HG02678 (cell line): ENCODE measurements at regions not wholly inside any gene's neighbourhood (a gene's known extent, or its start where the extent isn't known, plus 50 kb on each side); places are given as distances from the start of the nearest gene placed in this dataset.
"Not testable (repeated sequence)": the region's sequence is repeated elsewhere in the genome, so short reads cannot be mapped to it uniquely, and the experiment has no call there.

Source experiments
- ATAC-seq: cut with Tn5 transposase; IDR thresholded peaks from one replicate; pipeline ENCODE4 v1.9.1; 2021; ENCODE audit warnings: mild to moderate bottlenecking, moderate library complexity; ENCODE audit not compliant: unreplicated experiment

DNA sequence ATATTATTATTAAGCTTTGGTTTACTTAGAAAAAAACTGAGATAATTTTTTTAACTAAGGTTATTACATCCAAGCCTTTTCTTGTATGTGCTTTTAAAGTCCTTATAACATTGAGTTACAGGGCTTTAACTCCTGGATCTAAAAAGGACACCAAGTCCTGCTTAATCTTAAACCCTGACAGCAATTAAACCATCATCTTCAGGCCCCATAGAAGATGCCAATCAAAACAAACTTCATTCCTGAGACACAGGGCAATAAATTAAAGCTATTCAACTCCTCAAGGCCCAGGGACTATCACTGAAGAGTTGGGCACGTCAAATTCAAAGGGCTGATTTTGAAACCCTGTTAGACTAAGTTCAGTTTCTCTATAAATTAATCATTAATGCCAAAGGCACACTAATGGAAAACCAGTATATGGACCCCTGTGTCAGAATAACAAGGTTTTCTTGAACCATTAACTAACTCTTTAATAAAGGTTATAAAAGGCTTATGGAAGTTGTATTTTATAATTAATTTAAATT, 1152.6 kb downstream of the NSUN3 start:
- no peak for ATAC-seq

DNA sequence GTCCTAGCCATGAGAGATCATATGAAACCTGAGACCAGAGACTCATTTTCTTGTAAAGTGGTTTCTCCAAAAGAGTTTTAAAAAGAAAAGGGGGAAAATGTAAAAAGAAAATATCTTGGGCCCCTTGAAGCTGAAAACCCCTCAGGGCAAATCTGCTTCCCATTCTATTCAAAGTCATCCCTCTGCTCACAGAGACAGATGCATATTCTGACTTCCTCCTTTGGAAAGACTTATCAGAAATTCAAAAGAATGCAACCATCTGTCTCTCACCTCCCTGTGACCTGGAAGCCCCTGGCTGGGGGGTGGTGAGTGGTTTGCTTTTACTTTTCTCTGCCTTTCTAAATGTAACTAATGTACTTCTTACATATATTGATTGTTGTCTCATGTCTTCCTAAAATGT, 1154.8 kb downstream of the NSUN3 start:
- ATAC-seq = no peak

DNA sequence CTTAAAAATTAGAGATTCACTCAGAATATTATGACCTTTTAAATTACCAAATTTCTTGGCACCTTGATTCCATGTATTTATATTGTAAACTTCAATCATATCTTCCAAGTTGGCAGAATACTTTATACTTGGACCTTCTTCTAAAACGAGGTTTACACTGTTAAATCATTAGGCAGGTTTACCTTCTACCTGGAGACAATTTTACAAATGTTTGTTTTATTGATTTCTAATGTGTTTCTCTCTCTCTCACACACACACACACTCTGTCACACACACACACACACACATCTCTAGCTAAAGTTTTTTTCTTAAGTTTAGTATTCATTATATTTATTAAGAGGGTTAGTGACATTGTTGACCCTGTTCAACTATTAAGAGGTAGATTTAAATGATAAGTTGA, 1155.6 kb downstream of the NSUN3 start:
- no peak for ATAC-seq

DNA sequence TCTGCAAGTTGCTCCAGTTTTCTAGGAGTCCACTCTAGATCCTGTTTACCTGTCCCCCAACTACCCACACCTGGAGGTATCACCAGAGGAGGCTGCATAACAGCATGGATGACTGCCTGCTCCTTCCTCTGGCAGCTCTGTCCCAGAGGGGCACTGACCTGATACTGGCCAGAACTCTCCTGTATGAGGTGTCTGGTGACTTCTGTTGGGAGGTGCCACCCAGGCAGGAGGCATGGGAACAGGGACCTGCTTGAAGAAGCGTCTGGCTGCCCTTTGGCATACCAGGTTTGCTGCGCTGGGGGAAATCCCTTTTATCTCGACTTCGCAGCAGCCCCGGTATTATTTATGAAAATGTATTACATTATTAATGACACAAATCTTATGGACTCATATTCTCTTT, 1163.6 kb downstream of the NSUN3 start:
- ATAC-seq = no peak

DNA sequence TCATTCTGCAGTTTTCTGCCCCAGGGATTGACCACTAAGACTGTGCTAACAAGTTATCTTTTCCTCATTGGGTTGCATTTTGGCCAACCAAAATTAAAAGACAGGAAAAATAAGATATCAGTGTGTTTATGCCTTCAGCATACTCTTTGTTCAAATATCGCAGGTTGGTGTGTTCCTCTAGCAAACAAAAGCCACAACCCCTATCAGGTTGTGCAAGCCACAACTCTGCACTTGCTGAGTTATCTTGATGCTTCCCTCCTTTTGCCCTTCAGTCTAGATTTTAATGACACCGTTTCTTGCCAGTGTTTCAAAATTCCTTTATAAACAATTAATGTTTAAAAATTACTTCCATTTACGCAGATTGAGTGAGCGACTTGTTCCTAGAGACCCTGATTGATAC, 1164.2 kb downstream of the NSUN3 start:
- no peak for ATAC-seq

DNA sequence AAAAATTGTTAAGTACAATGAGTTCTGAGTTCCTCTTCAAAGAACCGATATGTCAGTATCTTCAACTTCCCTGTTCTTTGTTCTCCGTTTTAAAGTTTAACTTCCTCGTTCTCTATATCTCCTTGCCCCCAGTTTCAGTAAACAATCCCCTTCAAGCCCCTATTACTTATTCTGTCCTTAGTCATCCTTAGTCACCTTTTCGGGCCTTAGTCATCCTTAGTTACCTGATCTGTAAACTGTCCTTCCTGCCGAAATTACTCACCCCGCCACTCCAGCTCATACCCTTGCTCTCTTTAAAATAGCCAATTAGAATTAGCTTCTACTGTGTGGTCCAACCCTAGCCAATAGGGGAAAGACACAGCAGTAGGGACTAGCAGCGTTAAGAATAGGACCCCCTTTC, 1165.6 kb downstream of the NSUN3 start:
- ATAC-seq = no peak

DNA sequence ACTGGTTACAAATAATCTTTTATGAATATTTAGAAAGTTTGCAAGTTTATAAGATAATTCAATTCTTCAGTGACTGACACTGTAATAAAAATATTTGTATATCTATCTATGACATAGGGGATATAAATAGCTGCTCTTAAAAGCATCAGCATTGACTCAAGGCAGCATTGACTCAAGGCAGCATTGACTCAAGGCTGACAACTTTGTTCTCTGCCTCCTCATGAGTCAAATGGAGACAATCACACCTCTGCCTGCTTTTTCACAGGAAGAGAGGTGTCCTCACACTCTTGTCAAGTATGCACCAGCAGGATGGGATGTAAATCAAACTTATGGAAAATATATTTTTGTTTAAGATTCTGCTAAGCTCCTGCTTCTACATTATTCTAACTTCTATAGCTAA, 1173.1 kb downstream of the NSUN3 start:
- ATAC-seq = no peak

DNA sequence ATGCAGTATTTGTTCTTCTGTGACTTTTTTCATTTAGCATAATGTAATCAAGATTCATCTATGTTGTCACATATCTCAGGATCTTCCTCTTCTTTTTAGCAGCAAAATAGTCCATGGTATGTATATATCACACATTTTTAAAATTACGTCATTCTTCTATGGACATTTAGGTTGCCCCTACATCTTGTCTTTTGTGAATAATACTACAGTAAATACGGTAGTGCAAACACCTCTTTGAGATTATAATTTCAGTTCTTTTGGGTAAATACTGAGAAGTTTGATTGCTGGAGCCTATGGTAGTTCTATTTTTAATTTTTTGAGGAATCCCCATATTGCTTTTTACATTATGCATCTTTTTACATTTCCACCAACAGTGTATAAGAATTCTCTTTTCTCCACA, 1174.9 kb downstream of the NSUN3 start:
- no peak for ATAC-seq

DNA sequence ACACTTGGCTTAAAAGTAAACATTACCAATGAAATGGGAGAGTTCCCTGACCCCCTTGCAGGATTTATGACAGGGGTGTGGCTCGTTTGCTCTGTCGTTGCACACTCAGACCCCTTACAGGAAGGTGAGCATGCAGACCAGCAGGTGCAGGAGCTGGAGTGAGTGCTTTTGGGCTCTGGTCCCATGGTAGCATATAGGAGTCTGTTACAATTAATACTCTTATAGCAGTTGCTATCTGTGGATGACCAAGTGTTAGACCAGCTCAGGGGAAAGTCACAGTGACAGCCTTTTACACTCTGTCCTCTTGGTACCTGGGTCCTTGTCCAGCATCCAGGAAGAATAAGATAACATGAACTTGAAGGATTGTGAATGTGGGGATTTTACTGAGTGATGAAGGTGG, 1177.5 kb downstream of the NSUN3 start:
- ATAC-seq = no peak

DNA sequence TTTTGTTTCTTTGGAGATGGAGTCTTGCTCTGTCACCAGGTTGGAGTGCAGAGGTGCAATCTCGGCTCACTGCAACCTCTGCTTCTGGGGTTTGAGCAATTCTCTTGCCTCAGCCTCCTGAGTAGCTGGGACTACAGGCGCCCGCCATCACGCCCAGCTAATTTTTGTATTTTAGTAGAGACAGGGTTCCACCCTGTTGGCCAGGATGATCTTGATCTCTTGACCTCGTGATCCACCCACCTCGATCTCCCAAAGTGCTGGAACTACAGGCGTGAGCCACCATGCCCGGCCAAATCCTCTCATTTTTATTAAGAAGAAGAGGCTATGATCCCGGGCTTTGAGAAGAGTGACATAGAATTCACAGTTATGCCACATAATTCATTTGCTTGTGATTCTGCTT, 1178.4 kb downstream of the NSUN3 start:
- ATAC-seq = not testable (repeated sequence)

DNA sequence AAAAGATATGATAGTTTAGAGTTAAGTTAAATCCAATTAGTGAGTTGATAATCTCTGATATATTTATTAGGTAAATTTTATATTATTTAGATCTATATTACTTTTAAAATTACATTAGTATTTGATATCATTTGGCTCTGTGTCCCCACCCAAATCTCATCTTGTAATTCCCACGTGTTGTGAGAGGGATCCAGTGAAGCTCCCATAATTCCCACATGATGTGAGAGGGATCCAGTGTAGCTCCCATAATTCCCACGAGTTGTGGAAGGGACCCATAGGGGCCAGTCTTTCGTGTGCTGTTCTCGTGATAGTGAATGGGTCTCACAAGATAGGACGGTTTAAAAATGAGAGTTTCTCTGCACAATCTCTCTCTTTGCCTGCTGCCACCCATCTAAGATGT, 1183.6 kb downstream of the NSUN3 start:
- no peak for ATAC-seq

DNA sequence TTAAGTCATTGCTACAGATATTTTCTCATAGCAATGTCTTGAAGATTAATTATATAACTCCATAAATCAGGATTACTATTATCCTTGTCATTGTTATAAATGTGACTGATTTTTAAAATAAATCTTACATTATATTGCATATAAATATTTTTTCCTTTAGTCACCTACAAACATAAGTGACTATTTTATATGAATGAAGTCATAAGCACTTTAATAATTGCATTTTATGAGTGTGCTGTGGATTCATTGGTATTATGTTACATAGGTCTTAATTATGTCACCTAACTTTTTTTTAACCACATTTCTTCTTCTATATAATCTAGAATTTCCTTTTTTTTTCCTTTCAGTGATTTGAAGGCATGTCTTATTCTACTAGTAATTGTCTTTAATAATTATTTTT, 1191.2 kb downstream of the NSUN3 start:
- ATAC-seq = no peak

DNA sequence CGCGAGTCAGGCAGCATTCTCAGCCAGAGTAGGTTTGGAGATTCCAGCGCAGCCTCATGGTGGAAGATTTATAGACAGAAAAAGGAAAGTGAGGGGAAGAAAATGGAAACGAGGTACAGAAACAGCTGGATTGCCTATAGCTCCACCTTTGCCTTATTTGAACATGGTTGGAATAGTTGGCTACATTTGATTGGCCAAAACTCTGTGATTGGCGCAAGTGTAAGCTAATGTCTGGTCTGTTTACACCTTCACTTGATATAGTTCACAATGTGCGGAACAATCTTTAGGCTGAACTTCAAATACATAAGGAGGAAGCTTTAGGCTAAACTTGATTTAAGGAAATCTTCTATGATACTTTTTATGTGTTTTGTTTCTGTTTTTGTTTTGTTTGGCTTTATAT, 1191.9 kb downstream of the NSUN3 start:
- ATAC-seq = no peak

DNA sequence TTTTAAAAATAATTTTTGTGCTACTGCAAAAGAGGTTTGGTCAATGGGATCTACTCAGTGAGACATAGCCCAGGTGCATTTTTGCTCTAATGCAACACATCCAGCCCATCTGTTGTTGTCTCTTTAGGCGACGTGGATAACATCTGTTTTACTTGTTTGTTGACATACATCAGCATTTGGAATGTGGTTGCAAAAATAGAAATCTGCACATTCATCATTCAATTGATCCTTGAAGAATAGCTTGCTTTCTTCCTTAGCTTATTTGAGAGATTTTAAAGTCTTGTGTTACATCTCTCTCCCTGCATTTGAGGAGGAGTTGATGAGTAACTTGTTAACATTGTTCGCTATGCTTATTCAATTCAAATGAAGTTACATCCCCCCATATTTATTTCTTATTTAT, 1202.3 kb downstream of the NSUN3 start:
- no peak for ATAC-seq

DNA sequence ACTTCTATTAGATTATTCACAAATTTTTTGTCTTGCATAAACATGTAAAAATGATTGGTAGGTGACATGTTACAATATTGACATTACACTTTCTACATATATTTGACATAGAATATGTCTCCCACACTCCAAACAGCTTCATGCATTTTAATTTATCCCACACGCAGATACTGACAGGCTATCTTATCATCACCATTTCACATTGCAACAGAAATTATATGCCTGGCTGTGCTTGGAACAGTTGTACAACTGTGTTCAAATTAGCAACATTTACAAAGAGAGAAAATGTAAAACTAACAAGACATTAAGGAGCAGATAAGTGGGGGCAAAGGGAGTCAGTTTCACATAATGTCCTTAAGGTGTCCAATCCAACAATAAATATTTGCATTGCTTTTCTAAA, 1208.5 kb downstream of the NSUN3 start:
- no peak for ATAC-seq

DNA sequence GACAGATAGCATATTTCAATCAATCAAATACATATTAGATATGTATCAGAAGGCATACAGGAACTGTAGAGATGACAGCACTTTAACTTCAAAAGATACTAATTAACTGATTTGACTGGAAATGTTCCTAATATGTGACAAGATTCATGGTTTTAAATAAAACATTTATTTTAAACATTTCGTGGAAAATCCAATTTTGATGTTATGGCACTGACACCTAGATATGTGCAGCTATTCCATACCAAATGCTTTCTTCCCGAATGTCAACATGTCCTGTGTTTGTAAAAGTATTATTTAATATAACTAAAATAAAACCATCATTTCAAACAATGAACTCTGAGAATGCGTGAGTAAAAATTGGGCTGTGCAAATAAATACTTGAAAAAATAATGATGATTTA, 1209.3 kb downstream of the NSUN3 start:
- ATAC-seq = no peak

DNA sequence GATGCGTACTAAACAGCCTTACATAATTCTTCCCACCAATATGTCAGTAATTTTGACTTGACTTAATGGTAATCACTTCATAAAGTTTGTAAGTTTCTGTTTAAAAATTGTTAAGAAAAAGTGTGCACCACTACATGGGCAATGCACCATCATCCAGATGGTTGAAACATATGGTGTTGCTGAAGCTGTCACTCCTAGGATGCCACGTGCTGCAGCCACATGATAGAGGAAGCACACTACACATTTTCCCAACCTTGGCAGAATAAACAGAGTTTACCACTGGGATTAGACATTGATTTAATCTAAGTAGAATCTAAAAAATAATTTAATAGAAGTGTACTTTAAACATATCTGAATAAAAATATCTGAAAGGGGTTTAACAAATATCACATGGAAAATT, 1209.9 kb downstream of the NSUN3 start:
- no peak for ATAC-seq

DNA sequence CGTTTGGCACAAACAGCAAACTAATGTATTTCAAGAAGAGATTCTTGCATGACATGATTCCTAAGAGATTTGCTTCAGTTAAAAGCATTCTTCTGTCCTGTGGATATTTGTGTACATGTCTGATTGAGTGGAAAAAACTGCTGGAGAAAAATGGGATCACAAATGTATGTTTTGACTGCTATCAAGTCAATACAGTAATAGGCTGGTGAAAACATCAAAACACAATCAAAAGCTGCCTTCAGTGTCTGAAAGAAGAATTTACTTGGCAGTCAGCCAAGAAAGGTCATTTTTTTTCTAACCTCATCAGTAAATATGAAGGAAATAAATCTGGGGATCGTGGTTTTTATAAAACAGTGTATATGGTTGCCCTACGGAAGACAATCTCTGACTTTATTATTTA, 1214.8 kb downstream of the NSUN3 start:
- no peak for ATAC-seq

DNA sequence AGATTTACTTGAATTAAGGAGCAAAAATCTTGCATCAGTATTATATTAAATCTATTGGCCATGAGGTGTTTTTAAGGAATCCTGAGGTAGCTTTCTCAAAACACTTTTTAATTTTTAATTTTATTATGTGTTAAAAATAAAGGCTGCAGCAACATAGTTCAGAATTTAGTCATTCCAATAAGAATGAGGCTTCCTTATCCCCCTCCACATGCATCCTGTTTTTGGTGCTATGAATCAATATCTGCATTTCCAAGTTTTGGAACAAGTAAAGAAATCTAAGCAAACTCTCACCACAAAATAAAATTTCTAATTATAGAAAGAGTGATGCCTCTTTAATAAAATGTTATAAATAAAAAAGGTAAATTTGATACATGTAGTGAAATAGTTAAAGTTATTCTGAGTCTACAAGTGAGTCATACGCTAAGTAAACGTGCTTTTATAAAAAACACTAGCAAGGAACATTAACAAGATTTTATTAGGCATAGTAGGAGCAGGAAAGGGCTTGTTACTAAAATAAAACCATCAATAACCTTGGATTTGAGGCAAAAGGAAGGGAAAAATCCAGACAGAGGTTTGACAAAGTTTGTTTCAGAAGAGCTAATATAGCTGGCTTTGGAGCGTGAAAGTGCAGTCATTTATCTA, 1218.0 kb downstream of the NSUN3 start:
- no peak for ATAC-seq

DNA sequence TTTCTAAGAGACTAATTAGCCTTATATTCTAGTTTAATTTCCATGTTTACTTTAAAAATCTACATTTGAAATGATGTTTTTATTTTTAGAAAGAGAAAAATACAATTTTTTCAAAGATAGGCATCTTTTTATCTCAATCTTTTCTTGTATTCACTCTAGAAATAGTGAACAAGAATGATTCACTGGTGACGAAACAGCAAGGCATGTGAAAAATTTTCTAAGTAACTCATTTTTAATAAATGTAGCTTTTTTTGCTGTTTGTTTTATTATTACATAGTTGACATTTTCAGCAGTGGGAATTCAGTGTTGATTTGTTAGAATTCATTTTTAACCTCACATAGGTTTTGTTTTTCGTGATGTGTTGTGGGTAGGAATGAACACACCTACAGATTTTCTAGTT, 1226.4 kb downstream of the NSUN3 start:
- no peak for ATAC-seq

DNA sequence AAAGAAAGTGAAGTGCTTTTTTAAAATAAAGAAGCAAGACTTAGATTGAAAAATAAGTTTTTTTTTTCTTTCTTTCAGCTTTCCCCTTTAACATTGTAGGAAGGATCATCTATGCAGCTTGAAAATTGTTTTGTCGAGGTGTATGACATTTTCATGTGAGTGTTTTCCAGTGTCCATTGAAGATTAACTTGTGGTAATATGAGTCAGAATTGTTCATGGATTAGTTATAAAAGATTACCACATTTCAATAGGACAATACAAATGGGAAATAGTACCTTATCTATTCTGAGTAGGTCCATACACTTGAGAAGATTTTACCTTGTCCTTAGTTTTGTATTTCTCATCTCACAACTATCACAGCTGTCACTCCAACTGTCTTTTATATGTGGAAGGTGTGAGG, 1234.7 kb downstream of the NSUN3 start:
- ATAC-seq = no peak

DNA sequence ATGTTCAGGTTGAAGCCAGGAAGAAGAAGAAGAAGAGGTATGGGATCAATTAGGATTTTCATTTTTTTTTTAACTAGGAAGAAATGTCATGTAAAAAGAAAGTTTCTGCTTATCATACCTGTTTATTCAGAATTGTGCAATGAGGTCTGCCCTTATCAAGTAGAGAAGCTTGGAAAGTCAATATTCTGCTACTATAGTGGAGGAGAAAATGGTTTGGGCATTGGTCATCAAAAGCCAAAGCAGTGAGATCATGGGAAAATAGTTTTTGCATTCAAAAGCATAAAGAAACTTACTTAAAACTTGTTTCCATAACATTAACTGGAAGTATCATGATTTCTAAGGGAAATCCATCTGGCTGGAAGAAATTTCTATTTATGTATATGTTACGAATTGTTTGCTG, 1239.2 kb downstream of the NSUN3 start:
- ATAC-seq = no peak

DNA sequence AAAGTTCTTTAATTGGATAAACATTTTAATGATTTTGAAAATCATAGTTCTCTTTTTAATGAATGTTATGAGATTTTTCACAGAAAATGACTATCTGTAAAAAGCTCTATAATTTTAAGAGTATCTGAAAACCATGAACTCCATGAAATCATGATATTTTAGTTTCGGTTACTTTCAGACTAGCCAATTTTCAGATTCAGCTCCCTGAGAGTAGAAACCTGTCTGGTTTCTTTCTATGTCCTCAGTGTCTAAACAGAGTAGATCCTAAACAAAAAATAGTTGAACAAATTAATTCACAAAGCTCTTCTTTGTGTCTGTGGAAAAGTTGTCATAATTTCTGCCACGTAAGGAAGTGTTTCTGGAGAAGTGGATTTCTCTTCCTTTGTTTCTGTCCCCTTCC, 1247.7 kb downstream of the NSUN3 start:
- ATAC-seq = no peak
